ENCODE measurements at regions not wholly inside any gene's neighbourhood (a gene's known extent, or its start where the extent isn't known, plus 50 kb on each side); places are given as distances from the start of the nearest gene placed in this dataset.

DNA sequence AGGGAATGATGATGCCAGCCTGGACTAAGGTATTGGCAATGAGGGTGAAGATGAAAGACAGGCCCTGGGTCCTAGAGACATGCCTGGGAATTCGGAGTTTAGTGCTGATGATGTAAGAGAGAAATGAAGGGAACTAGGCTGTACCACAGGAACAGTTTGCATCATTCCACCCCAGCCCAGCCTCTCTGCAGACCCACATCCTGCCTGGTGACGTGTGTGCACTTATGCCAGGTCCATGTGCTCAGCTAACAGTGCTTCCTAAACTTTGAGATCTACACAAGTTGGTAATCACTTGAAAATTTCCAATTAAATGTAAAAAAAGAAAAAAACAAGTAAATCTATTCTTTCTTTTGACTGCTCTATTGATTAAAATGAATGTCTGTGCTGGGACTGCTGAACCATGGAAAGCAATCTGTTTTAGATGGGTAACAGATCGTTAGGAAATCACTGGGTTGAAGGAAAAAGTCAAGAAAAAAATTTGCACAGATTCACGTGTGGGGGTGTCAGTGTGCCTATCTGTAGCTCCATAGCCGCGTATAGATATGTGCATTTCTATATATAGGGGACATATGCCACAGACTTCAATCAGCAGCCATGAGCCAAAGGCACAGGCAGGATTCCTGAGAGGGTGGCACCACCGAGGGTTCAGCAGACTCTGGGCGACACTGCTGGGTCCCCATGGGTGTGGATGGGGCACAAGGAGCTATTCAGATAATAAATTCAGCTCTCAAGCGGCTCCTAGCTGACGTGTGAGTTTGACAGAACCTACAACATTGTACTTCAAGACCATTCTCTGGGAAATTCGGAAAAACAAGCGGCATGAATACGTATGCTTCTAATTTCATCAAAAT lies 131.1 kb upstream of the OPCML start:
- Histone ChIP-seq H3K9me3 (ENCODE audit: control insufficient read depth, low read depth, low read length) (no peaks in the 10 kb centered on the region), H2BK20ac (ENCODE audit: low read depth, low read length, poor library complexity, severe bottlenecking) (no peak overlapping the region), H4K8ac (replicated peaks; ENCODE audit: insufficient read length, low read depth, low read length) (no peak overlapping the region), H3K4me1 (ENCODE audit: insufficient read depth, low read length) (peaks cover 3% of the 10 kb centered on the region; the same call in 1 of the 2 replicates), H4K20me1 (ENCODE audit: control insufficient read depth, insufficient read depth, insufficient read length) (no peaks in the 10 kb centered on the region), H4K91ac (ENCODE audit: insufficient read length, low read depth, low read length) (no peak overlapping the region), H2BK5ac (ENCODE audit: insufficient read length, low read length) (no peak overlapping the region), H3K4ac (ENCODE audit: low read depth, low read length) (no peak overlapping the region), H2AK5ac (ENCODE audit: insufficient read length, low read length) (no peak overlapping the region), H3K4me2 (ENCODE audit: insufficient read depth, insufficient read length, low read length) (no peak overlapping the region), H3K18ac (ENCODE audit: insufficient read length, low read depth, low read length) (no peak overlapping the region), H3K79me2 (ENCODE audit: insufficient read depth, low read length) (no peaks in the 10 kb centered on the region), H2AFZ (ENCODE audit: low read length) (no peak overlapping the region), H3K27me3 (ENCODE audit: insufficient read depth, low read length) (no peaks in the 10 kb centered on the region), H4K5ac (ENCODE audit: insufficient read length, low read depth, low read length) (no peak overlapping the region), H3T11ph (ENCODE audit: low read length) (no peak overlapping the region), H3K79me1 (ENCODE audit: insufficient read depth, low read depth, low read length, poor library complexity, severe bottlenecking) (no peaks in the 10 kb centered on the region), H2BK120ac (ENCODE audit: low read depth, low read length, poor library complexity, severe bottlenecking) (no peak overlapping the region), H3K27ac (ENCODE audit: insufficient read length, low read depth, low read length) (no peak overlapping the region), H3K23me2 (ENCODE audit: insufficient read length, low read depth, low read length, poor library complexity, severe bottlenecking) (no peaks in the 10 kb centered on the region), H2BK15ac (ENCODE audit: low read depth, low read length) (no peak overlapping the region), H2BK12ac (ENCODE audit: insufficient read length, low read depth, low read length) (no peak overlapping the region), H3K14ac (ENCODE audit: insufficient read depth, low read length) (no peak overlapping the region), H3K23ac (ENCODE audit: insufficient read length, low read depth, low read length) (no peak overlapping the region), H3K9ac (ENCODE audit: extremely low read depth, insufficient read length, low read length) (no peak overlapping the region), H3K56ac (ENCODE audit: insufficient read length, low read depth, low read length) (no peak overlapping the region)
- peak; percentile 11 for DNase-seq
- peaks cover 19 to 24% of the 10 kb centered on the region in 2 experiments for H3K4me1 Mint-ChIP-seq
- H3K9me3 Mint-ChIP-seq = no peaks in the 10 kb centered on the region
- no peaks in the 10 kb centered on the region for H3K36me3 Mint-ChIP-seq (ENCODE audit: insufficient read depth in 1 of 3, low read depth in 3 of 3)
- TF ChIP-seq CTCF (conservative IDR thresholded peaks at IDR 0.05) = no peak
- no peak overlapping the region for H3K4me3 Mint-ChIP-seq
- no CpG with 5 or more reads among the region's 13 CpGs for WGBS (ENCODE audit: extremely low coverage, insufficient read length, low lambda C conversion rate)
- peaks cover 7% of the 10 kb centered on the region for H3K27me3 Mint-ChIP-seq (ENCODE audit: low read depth)
- H3K27ac Mint-ChIP-seq = no peak overlapping the region

Measured in H9 (cell line).